ENCODE measurements at regions not wholly inside any gene's neighbourhood (a gene's known extent, or its start where the extent isn't known, plus 50 kb on each side); places are given as distances from the start of the nearest gene placed in this dataset.

DNA sequence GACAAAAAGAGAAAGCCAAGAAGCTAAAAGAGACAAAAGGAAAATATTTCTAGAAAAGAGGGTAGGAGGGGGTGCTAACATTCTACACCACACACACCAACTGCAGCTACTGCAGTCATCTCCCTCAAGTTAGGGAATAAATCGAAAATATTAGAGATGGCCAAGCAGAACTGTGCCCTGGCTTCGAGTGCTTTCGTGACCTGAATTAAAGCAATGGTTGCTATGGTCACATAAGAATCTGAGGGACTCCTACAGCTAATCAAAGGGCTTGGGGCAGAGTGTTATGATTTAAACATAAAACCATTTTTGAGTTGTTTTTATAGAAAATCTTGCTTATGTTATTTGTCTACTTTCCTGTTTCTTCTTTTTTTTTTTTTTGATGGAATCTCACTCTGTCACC is 159.6 kb upstream of the HNRNPA3 start:
- DNase-seq (ENCODE audit: low read depth): no peak
- CTCF ChIA-PET: interaction anchor here (1.0 kb wide), 1 partner anchor 9 kb away, joined by 3 read pairs; no protein-coding TSS in a partner anchor

DNA sequence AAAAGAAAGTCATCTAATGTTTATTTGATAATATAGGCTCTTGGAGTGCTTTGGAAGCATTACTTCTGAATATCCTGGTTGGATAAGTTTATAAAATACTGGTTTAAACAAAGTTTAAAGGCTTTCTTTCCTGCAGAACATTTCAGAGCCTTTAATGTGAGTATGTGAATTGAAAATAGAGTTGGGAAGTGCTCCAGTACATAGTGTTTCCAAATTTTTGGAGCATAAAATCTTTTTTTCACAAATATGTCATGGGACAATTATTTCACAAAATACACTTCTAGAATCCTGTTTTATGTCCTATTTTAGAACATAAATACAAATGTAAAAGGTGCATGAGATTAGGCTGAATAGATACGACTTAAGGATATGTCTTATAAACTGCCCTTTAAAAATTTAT is 158.9 kb upstream of the HNRNPA3 start:
- H3K4me3 ChIP-seq (ENCODE audit: low read depth, low read length): no peak overlapping the region
- H3K36me3 ChIP-seq (ENCODE audit: control insufficient read depth, insufficient read depth, low read length): no peaks in the 10 kb centered on the region
- H3K27me3 ChIP-seq (ENCODE audit: control insufficient read depth, insufficient read depth, low read length): no peaks in the 10 kb centered on the region; the same call in 1 of the 2 replicates
- POLR2A ChIA-PET: no interaction called here
- CTCF ChIA-PET: no interaction called here
- TF ChIP-seq, protein P1, sequence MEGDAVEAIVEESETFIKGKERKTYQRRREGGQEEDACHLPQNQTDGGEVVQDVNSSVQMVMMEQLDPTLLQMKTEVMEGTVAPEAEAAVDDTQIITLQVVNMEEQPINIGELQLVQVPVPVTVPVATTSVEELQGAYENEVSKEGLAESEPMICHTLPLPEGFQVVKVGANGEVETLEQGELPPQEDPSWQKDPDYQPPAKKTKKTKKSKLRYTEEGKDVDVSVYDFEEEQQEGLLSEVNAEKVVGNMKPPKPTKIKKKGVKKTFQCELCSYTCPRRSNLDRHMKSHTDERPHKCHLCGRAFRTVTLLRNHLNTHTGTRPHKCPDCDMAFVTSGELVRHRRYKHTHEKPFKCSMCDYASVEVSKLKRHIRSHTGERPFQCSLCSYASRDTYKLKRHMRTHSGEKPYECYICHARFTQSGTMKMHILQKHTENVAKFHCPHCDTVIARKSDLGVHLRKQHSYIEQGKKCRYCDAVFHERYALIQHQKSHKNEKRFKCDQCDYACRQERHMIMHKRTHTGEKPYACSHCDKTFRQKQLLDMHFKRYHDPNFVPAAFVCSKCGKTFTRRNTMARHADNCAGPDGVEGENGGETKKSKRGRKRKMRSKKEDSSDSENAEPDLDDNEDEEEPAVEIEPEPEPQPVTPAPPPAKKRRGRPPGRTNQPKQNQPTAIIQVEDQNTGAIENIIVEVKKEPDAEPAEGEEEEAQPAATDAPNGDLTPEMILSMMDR (IDR thresholded peaks at IDR 0.05; ENCODE audit: insufficient read depth, low read depth, low read length): no peak
- DNase-seq (ENCODE audit: low read depth): no peak

More for the DNA sequence above, 159.6 kb upstream of the HNRNPA3 start:
- POLR2A ChIA-PET: no interaction called here
- Histone ChIP-seq H3K4me3 (ENCODE audit: low read depth, low read length) (no peak overlapping the region), H3K27me3 (ENCODE audit: control insufficient read depth, insufficient read depth, low read length) (no peaks in the 10 kb centered on the region; the same call in 1 of the 2 replicates), H3K36me3 (ENCODE audit: control insufficient read depth, insufficient read depth, low read length) (no peaks in the 10 kb centered on the region)
- TF ChIP-seq, protein P1 (IDR thresholded peaks at IDR 0.05; ENCODE audit: insufficient read depth, low read depth, low read length): no peak

DNA sequence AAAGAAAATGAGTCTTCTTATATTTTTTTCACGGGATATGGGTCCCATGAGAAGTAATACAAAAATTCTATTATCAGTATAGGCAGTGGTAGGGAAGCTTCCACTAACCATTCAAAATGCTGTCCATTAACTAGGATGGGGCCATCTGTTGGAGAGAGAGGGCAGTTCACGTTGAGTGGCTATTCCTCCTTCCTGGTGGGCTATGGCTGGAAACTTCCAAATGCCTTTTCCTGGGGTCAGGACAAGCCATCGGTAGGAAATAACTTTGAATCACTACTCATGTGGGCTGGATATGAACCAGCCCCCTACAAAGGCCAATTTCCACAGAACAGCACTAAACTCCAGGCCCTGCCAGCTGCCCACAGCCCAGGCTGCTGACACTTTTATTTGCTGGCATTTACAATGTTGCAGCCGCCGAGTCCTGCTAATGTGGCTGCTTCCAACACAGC is 156.1 kb upstream of the HNRNPA3 start:
- TF ChIP-seq, protein P1 (IDR thresholded peaks at IDR 0.05; ENCODE audit: insufficient read depth, low read depth, low read length): 0 out of 2 replicates have a peak, but pooled peaks have one; percentile 12
- H3K27me3 ChIP-seq (ENCODE audit: control insufficient read depth, insufficient read depth, low read length): no peaks in the 10 kb centered on the region; the same call in 1 of the 2 replicates
- ChIA-PET POLR2A (no interaction called here), CTCF (no interaction called here)
- no peak overlapping the region for H3K4me3 ChIP-seq (ENCODE audit: low read depth, low read length)
- H3K36me3 ChIP-seq (ENCODE audit: control insufficient read depth, insufficient read depth, low read length): no peaks in the 10 kb centered on the region
- DNase-seq (ENCODE audit: low read depth): no peak

DNA sequence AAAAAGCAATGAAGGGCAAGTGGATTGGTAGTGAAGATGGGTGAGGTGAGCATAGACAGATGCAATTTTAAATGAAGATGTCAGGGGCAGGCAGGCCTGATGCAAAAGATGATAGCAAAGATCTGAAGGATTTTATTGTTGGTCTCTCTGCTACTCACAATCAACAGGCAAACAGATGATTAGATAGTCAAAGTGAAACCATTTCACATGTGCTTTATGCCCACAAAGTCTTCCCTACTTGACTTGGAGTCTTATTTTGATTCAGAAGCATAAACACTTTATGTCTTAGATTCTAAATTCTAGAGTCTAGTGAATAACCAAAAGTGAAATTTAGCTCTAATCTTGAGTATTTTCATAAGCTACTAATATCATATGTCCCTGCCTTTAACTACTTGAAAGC is 153.8 kb upstream of the HNRNPA3 start:
- Histone ChIP-seq H3K4me3 (ENCODE audit: low read depth, low read length) (no peak overlapping the region), H3K36me3 (ENCODE audit: control insufficient read depth, insufficient read depth, low read length) (no peaks in the 10 kb centered on the region), H3K27me3 (ENCODE audit: control insufficient read depth, insufficient read depth, low read length) (no peaks in the 10 kb centered on the region; the same call in 1 of the 2 replicates)
- POLR2A ChIA-PET: no interaction called here
- CTCF ChIA-PET: interaction anchor here (0.6 kb wide), 1 partner anchor 69 kb away, joined by 3 read pairs; no protein-coding TSS in a partner anchor
- no peak for DNase-seq (ENCODE audit: low read depth)
- TF ChIP-seq, protein P1 (IDR thresholded peaks at IDR 0.05; ENCODE audit: insufficient read depth, low read depth, low read length): no peak

DNA sequence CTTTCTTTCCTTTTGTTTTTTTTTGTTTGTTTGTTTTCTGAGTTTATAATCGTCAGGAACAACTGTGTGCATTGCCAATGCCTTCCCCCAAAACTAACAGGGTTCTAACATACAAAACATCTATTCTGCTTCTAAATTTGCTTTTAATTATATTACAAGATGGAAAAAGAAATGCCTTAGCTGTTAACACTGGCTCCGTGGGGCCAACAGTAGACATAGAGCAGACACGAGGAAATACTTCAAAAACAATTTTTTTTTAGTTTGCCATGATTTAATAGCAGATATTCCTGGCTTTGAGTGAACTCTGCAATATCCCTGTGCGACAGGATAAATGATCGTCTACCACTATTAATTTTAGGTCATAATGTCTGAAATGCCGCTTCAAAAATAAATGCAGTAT is 153.3 kb upstream of the HNRNPA3 start:
- Histone ChIP-seq H3K4me3 (ENCODE audit: low read depth, low read length) (no peak overlapping the region), H3K27me3 (ENCODE audit: control insufficient read depth, insufficient read depth, low read length) (no peaks in the 10 kb centered on the region; the same call in 1 of the 2 replicates), H3K36me3 (ENCODE audit: control insufficient read depth, insufficient read depth, low read length) (no peaks in the 10 kb centered on the region)
- no peak for DNase-seq (ENCODE audit: low read depth)
- ChIA-PET POLR2A (no interaction called here), CTCF (interaction anchor here (0.6 kb wide), 1 partner anchor 70 kb away, joined by 3 read pairs; no protein-coding TSS in a partner anchor)
- TF ChIP-seq, protein P1 (IDR thresholded peaks at IDR 0.05; ENCODE audit: insufficient read depth, low read depth, low read length): no peak
